NCI-H146 (cell line): ENCODE measurements at regions not wholly inside any gene's neighbourhood (a gene's known extent, or its start where the extent isn't known, plus 50 kb on each side); places are given as distances from the start of the nearest gene placed in this dataset.
A peak's percentile ranks its signal among the peaks of the same experiment; 100 is the strongest.

Experiments
- DNase-seq: peaks from one replicate; lab custom pipeline; 2025; lab: John Stamatoyannopoulos, UW

DNA sequence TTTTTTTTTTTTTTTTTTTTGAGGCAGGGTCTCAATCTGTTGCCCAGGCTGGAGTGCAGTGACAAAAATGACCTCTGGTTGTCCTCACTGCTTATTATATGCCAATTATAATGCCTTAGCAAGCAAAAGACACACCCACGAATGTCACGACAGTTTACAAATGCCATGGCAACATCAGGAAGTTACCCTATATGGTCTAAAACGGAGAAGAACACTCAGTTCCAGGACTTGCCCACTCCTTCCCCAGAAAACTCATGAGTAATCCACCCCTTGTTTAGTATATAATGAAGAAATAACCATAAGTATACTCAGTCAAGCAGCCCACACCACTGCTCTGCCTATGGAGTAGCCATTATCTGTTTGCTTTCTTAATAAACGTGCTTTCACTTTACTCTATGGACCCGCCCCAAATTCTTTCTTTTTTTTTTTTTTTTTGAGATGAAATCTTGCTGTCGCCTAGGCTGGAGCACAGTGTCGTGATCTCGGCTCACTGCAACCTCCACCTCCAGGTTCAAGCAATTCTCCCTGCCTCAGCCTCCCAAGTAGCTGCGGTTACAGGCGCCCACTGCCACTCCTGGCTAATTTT lies 106.2 kb downstream of the SMIM20 start:
- DNase-seq = no peak

DNA sequence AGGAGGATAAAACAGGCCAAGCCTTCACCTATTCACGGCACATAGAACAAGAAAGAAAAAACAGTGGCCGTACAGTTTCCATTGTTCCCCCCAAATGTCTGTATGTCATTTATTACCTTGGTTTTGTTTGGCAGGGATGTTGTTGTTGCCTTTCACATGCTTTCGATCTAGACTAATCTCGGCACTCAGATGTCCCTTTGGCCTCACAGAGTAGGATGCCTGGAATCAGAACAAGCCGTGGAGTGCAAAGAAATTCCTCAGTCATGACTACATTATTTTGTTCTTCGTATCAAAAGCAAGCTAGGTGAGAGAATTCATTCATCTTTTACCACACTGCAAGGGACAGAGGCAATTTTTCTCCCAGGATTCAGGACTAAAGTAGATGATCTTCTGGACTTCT lies 106.9 kb downstream of the SMIM20 start:
- DNase-seq = no peak

DNA sequence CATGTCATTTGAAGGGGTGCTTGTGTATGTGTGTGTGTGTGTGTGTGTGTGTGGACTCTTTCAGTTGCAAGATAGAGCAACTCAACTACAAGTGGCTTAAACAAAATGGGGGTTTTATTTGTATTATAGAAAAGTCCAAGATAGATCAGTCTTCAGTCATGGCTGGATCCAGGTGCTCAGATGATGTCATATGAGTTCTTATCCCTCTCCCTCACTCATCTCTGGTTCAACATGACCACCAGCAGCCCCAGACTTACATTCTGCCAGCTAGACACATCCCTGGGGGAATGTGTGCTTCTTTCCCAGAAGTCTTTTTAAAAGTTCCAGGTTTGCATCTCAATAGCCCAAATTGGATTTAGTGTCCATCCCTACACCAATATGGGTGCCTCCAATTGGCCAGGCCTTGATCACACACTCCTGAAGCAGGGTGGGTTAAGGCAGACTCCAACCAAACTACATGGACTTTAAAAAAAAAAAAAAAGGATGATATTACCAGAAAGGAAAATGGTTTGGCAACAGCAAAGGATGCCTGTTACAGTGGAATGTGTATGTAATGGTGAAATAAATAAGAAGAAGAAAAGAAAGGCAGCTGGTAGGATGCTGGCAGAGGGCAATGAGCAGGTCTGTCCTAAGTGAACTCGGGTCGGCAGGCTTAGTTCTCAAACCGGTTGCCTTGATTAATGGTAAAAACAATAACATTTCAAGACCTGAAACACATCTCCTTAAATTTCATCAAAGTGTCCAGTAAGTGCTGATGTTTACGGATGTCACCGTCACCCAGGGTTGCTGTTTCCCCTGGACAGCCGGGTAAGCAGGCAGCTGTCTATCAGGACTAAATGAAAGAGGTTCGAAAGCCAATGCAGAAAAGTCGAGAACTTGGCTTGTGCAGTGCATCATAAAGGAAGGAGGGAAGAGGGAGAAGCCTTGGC lies 107.7 kb downstream of the SMIM20 start:
- peak; percentile 49 for DNase-seq

DNA sequence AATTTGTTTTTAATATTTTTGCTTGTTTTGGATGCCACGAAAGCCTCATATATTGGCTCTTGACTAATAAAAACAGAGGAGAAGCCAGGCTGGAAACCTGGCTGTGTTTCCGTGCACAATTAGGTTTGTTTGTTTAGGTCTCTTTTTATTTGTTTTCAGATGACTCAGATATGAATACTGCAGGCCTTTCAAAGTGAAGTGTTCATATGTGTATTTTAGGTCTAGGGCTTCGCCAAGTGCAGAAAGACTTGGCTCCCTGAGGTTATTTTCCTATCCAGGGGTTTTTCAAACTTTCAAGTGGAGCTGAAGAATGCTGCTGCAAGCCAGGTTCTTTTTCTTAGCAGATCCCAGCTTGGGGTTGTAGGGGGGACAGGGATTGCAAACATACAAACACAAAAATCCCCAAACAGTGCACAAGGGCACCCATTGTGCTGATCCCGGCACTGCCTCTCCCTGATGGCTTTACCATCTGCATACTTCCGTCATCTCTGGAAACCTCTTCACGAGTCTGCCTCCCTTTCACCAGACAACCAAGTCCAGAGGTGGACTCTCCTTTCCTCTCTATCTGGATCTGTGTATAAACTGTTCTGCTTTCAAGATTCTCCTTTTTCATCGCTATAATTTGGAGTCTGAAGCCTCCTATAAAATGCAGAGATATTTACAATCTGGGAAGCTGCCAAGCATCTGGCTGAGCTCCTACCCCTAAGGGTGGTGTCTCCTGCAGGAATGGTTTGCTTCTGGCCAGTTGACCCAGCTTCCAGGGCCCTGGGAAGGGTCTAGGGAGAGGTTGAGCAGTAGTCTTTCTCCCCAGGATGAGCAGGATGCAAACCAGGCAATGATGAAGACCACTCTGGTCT lies 108.6 kb downstream of the SMIM20 start:
- DNase-seq = peak; percentile 67

DNA sequence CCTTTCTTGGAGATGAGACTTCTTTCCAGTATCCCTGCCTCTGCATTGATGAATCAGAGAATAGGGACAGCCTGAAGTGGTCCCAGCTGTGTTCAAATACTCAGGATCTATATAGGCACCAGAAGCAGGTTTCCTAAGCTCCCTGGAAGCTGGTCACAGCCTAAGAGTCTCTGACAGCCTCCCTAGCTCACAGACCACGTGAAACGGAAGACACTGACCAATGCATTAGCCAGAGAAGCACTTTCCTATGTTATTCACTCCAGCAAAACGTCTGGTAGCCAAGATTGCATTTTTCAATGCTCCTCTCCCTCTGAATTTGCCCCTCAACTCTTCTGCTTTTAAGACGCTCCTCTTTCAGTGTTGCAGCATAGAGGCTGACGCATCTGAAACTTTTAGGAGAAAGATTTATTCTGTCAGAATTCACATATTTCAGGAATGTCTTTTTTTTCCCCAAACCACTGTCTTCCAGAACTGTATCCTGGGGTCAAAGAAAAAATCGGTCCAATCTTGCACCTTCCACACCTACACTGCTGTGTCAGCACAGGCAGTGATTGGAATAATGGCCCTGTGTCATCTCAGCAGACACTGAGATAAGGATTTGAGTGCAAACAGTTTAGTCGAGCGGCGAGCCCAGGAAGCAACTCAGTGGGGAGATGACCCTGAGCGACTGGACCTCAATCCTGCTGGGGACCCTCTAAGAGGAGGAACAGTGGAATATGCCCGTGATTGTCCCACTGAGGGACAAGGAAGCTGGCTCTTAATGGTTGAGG lies 109.4 kb downstream of the SMIM20 start:
- peak; percentile 31 for DNase-seq

DNA sequence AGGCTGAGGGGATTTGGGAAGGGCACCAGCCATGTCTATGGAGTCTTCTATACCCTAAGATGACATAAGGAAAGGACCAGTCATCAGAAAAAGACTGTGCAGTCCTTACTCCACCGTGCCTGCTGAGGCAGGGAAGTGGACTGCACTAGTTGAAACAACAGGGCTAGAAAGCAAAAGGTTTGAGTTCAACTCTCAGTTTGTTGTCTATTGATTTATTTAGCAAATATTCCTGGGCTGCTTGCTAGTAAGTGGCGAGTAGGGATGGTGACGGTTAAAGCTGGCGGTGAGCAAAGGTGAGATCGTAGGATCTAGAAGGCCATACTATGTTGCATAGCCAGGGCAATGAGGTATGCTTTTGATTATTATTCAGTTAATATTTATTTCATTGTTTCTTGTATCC lies 110.1 kb downstream of the SMIM20 start:
- no peak for DNase-seq

DNA sequence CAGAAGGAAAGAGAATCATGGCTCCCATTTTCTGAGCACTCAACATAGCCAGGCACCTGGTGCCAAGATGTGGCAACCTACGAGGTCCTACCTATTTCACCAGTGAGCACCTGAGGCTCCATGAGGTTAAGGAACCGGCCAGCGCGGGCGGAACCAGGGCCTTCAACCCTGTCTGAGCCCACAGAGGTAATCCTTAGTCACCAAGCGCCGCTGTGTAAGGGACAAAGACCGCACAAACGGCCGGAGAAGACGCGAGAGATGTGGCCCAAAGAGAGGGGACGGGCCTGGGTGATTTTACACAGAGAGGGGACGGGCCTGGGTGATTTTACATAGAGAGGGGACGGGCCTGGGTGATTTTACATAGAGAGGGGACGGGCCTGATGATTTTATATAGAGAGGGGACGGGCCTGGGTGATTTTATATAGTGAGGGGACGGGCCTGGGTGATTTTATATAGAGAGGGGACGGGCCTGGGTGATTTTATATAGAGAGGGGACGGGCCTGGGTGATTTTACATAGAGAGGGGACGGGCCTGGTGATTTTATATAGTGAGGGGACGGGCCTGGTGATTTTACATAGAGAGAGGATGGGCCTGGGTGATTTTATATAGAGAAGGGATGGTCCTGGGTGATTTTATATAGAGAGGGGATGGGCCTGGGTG lies 114.2 kb downstream of the SMIM20 start:
- DNase-seq = no peak

DNA sequence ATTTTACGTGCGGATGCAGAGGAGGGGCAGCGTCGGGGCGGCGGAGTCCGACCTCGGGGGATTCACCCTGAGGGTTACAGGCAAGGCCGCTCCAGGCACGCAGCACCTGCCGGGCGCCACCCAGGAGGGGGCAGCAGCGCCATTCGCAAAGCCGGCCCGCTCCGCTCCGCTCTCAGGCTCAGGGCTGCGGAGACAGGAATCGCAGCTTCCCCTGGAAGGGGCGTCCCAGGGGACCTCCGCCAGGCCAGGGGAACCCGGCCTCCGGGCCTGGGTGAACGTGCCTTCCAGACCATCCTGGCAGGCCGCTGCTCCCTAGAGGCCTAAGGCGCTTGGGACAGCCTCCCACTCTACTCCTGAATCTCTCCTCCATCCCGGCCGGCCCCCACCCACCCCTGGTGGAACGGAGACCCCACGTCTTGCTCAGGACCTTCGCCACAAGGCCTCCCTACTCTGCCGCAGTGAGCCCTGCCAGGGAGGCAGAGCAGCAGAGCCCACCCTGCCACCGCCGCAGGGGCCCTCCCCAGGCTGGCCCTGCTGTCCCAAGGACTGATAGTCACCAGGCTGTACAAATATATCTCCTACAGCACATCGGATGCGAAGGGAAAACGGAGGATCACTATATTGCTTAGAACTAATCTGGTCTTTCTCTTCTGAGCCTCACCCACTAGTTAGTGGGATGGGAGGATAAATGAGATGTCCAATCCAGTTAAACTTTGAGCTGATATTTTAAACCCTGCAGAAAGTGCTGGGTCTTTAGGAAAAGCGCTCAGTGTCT lies 115.0 kb downstream of the SMIM20 start:
- DNase-seq = no peak

DNA sequence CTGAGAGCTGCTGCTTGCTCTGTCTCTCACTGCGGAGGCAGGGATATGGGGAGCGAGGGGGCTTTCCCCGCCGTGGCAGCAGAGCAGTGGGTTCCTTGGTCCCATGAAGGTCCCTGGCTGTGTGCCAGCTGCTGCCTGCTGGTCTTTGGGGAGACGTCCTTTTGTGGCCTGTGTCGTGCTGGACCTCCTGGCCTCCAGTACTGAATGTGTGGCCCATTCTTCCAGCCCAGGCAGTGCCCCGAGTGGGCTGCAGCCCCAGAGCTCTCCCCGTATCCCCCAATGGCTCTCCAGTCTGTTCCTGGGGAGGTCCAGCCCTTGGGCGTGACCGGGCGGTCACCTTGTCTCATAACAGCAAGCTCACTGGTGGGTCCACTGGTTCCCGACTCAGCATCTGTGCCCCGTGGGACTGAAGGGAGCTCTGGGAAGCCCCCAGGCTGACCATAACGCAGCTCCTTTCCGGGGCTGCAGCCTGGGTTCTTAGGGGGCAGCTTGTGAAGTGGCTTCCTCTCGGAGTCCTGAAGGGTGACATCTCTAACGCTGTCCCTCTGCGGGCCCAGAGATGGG lies 115.6 kb downstream of the SMIM20 start:
- no peak for DNase-seq

DNA sequence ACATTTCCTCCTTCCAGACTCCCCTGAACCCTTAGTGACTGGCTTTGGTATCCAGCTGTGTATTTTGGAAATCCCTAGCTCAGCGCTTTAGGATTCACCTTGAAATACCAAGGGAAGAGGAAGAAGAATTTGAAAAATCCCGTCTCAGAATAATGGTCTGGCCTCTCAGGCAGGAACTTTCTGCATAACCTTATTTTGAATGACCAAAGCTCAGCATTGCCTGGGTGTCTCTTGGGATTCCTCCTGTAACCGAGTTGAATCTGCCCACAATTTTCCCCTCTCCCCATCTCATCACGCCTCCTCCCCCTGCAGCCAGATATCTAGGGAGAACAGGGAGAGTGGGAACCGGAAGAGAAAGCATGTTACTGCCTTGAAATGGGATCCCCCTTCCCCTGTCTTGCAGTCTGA lies 116.2 kb downstream of the SMIM20 start:
- DNase-seq = no peak

DNA sequence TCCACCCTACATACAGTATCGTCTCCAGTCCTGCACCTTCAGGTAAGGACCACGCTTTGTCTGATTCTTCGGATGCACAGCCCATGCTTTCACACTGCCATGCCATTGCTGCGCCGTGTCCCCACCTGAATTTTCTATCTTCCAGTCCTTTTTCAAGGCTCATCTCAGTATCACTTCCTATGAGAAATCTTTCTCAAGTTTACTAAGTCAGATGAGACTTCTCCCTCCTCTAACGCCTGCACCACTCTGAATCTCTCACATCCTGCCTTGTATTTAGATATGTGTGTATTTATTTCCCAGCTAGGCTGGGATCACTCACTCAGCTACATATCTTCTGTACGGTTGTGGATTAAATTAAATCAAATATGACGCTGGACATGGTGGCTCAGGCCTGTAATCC lies 116.8 kb downstream of the SMIM20 start:
- no peak for DNase-seq

DNA sequence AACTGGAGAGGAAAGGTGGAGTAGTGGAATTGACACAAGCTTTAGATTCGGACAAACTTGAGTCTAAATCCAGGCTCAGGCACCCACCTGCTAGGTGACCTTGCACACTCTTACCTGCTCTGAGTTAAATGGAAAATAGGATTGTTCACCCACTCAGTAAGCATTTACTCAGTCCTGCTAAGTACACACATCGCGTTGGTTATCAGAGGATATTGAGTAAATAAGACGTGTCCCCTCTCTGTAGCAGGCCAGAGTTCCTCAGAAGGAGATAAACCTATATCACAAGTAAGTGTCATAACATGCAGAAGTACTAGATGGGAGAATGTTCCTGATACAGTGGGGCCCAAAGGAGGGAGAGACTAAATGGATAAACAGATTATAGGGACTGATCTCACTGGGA lies 117.7 kb downstream of the SMIM20 start:
- DNase-seq = peak; percentile 26

DNA sequence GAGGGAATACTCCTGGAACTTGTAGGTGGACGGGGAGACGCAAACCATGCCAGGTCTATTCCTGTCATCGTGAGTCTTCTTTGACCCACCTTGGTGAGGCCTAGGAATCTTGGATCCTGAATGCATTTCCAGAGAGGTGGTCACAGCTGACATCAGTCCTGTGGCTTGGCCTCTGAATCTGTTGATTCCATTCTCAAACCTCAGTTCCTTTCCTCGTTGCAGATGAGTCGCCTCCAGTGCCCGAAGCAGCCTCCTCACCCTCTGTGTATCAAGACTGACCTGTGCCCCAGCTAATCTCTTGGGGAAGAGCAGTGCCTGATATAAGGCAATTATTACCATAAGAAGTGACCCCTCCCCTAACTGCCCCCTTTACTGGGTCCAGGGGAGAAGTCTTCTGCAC lies 118.1 kb downstream of the SMIM20 start:
- DNase-seq = no peak

DNA sequence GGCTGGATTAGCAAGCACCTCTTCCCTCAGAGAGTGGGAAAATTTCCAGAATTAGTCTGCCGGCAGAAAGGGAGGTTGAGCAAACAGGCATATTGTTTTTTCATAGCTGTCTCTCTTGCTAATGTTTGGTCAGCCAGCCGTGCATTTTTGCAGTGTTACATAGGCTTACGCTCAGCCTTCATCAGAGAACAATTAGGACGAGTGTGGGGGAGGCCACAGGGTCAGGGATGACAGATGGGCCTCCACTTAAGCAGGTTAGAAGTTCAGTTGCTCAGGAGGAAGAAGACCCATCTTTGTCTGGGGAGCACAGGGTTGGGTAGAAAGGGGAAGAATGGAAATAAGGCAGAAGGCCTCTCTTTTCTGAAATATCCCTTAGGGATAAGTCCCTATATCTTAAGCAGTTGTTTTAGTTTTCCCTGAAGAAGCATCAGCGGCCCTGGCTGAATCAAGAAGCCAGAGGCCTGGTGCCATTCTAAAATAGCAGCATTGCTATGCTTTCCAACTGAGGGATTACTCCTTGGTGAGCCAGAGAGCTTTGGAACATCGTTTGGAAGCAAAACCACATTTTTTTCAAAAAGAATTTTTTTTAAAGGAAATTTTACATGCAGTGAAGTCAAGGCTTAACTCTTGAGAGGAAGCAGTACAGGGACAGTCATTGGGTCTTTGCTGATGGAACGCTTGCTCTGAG lies 118.8 kb downstream of the SMIM20 start:
- DNase-seq = peak; percentile 20

DNA sequence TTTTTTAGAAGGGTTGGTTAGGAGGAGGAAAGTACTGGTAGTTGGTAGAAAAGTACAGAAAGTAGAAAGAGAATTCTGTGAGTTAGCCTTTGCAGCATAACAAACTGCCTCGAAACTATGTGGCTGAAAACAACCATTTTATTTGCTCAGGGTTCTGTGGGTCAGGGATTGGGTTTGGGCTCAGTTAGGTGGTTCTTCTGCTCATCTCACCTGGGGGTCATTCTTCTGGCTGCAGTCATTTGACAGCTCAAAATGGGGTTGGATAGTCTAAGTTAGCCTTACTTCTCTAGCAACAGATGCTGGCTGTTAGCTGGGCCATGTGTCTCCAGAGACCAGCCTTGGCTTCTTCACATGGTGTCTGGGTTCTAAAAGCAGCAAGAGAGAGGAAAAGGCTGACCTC lies 119.4 kb downstream of the SMIM20 start:
- no peak for DNase-seq

DNA sequence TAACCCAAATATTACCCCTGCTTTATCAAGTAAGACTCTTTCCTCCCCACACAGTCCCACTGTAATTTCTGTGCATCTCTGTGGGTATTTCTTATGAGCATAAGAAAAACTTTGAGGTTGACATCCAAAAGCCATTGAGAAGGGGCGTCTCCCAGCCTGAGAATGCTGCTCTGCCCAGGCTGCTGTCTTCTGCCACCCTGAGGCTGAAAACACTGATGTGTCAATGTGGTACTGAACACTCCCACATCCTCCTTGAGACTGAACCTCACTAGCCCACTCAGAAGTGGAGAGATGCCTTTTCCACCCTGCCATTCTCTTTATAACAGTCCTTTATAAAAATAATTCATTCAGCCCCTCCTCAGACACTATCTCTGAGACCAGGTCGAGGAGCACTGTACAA lies 120.8 kb downstream of the SMIM20 start:
- no peak for DNase-seq

DNA sequence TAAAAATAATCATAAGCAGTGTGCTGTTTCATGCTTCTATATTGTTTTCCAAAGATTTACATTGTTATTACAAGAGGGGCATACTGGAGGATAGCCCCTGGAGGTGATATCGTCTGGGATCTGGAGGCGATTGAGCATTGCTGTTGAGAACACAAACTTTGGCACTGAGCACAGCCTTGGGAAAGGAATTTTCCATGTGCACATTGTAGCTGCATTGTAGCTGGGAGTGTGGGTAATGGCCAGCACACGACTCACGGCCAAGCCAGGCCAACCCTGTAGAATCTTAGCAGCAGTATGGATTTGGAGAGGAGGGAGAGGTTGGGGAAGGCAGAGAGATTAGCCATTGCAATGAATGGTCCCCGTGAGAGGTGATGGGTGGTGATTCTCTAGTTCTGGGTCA lies 121.9 kb downstream of the SMIM20 start:
- DNase-seq = no peak

DNA sequence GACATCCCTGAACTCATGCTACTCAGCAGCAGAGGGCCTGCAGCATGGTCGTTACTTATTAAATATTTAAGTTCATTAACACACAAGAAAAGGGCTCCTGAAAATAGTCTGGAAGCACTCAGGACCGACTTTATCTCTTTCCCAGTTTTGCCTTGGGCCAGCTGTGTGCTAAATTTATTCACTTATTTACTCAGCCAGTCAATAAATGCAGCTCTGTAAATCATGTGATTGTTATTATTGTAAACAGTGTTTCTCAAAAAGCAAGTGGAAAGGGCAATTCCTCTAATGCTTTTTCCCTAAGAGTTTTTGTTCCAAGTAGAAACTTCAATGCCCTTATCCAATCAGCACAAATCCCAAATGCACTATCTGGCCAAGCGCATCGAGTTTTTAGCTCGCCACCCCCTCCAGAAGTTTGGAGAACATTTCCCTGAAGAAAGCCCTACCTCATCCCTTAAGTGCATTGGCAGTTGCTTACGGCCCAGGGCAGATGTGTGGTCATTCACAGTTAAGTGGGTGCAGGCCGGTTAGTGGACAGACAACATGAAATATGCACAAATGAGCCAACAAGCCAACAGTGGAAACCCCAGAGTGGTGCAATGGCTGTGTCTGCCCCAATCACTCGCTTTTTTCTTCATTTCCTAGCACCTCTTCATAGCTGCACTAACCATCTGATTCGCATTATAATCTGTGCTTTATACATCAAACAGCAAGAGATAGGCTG lies 125.8 kb downstream of the SMIM20 start:
- DNase-seq = no peak

DNA sequence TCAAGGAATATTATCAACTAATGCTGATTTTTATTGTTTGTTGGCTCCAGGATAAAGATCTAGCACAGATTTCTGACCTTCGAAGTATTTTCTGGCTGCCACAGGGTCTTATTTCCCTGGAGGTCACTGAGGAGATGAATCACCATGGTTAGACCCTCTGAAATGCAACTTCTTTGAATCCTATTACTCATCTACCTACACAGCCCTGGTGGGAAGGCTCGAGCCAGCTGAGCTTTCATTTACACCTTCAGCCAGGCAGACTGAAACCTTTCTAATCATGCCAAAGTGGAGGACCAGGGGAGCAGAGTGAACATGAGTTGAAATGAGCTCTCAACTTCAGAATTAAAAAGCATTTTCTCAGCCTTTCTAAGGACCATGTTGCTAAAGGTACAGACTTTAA lies 130.5 kb downstream of the SMIM20 start:
- DNase-seq = no peak
